ENCODE measurements at regions not wholly inside any gene's neighbourhood (a gene's known extent, or its start where the extent isn't known, plus 50 kb on each side); places are given as distances from the start of the nearest gene placed in this dataset.

DNA sequence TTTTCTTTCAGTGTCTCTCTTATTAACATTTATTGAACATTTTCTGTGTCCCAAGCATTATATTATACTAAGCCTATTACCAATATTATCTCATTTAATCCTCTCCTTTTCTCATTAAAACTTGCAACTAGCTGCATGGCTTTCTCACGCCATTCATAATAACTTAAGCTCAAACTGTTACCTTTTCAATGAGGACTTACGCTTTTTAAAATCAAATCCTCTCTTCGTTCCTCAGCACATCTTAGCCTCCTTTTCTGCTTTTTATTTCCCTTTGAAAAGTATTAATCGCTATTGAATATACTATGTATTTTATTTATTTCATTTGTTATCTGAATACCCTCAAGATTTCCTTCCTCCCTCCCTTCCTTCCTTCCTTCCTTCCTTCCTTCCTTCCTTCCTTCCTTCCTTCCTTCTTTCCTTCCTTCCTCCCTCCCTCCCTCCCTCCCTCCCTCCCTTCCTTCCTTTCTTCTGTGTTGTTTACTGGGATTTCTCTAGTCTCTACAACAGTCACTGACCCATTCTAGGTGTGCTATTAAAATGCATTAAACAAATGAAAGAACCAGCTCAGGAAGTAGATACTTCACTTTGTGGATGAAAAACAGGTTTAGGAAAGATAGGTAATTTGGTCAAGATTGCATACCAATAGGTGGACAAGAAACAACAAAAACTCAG lies 294.1 kb upstream of the TUT7 start:
- TF ChIP-seq CTCF (IDR thresholded peaks at IDR 0.05; ENCODE audit: insufficient read depth, low read length, poor library complexity, severe bottlenecking) (no peak), EZH2phosphoT487 (conservative IDR thresholded peaks at IDR 0.05; ENCODE audit: low read length) (no peak)
